Gastrocnemius medialis (tissue), 4 donors: ENCODE measurements at regions not wholly inside any gene's neighbourhood (a gene's known extent, or its start where the extent isn't known, plus 50 kb on each side); places are given as distances from the start of the nearest gene placed in this dataset.

Experiments used
- CTCF ChIP-seq, 5 experiments: fragments of 450-650 bp in 3 of 5; fragments of 200-600 bp in 2 of 5; sonication (generic) in 2 of 5; IDR thresholded peaks in 4 of 5; conservative IDR thresholded peaks in 1 of 5; 1 replicate in 4 of 5; 2 replicates in 1 of 5; pipeline ENCODE4 v1.5.1; 2016 to 2019; ENCODE audit warnings: antibody characterized with exemption in 5 of 5, mild to moderate bottlenecking in 3 of 5, moderate library complexity in 3 of 5
- POLR2A ChIP-seq, 2 donors: fragments of 450-650 bp; IDR thresholded peaks; one replicate each; pipeline ENCODE4 v1.6.1; 2017; ENCODE audit warnings: antibody characterized with exemption in 2 of 2, mild to moderate bottlenecking in 2 of 2, moderate library complexity in 2 of 2

DNA sequence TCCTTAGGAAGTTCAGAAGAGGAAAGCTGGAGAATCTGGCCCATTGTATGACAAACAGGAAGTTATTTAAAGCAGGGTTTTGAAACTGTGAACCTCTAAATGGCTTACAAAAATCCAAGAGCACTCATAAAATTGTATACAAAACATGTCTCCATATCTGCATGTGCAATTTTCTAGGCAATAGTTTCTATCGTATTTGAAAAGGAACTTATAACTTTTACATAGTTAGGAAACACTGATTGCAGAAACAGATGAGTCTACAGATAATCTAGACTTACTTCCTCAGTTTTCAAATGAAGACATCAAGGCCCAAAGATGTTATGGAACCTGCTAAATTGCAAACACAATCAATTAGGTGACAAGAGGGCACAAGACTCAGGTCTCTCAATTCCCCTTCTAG is 53.3 kb upstream of the ETV6 start:
- TF ChIP-seq CTCF (IDR thresholded peaks at IDR 0.05 in 4 of 5, conservative IDR thresholded peaks at IDR 0.05 in 1 of 5), result no peak
- TF ChIP-seq POLR2A (IDR thresholded peaks at IDR 0.05), result no peak
